ENCODE measurements at regions not wholly inside any gene's neighbourhood (a gene's known extent, or its start where the extent isn't known, plus 50 kb on each side); places are given as distances from the start of the nearest gene placed in this dataset.

GRCh38 chr10:130741901-130742855 lies 569.3 kb downstream of the TCERG1L start:
- TF ChIP-seq CTCF (conservative IDR thresholded peaks at IDR 0.05; ENCODE audit: low read length), result no peak
- TF ChIP-seq EZH2phosphoT487 (IDR thresholded peaks at IDR 0.05; ENCODE audit: borderline replicate concordance, low read depth, low read length), result no peak
